Breast epithelium (tissue), 3 donors: ENCODE measurements at regions not wholly inside any gene's neighbourhood (a gene's known extent, or its start where the extent isn't known, plus 50 kb on each side); places are given as distances from the start of the nearest gene placed in this dataset.

Source experiments
- CTCF ChIP-seq, 3 donors: fragments of 450-650 bp; IDR thresholded peaks; one replicate each; pipeline ENCODE4 v1.5.1; 2016 to 2017; ENCODE audit warnings: antibody characterized with exemption in 3 of 3, mild to moderate bottlenecking in 3 of 3, moderate library complexity in 3 of 3
- POLR2A ChIP-seq: fragments of 450-650 bp; IDR thresholded peaks from one replicate; pipeline ENCODE4 v1.6.1; 2016; ENCODE audit warnings: antibody characterized with exemption, mild to moderate bottlenecking, moderate library complexity
- POLR2AphosphoS5 ChIP-seq, 3 donors: sonication (generic); formaldehyde crosslinking; IDR thresholded peaks; one replicate each; pipeline ENCODE4 v1.6.1; 2017; ENCODE audit warnings: antibody characterized with exemption in 3 of 3

GRCh38 chr15:35722501-35722900, 176.5 kb upstream of the DPH6 start:
- TF ChIP-seq POLR2A = no peak
- TF ChIP-seq POLR2AphosphoS5 (IDR thresholded peaks at IDR 0.05) = no peak
- TF ChIP-seq CTCF (IDR thresholded peaks at IDR 0.05) = no peak
